HT1080 (cell line): ENCODE measurements at regions not wholly inside any gene's neighbourhood (a gene's known extent, or its start where the extent isn't known, plus 50 kb on each side); places are given as distances from the start of the nearest gene placed in this dataset.

Experiments used
- DNase-seq: peaks from one replicate; pipeline ENCODE4 v3.0.0-alpha.2; 2015; ENCODE audit warnings: low read depth

- no peak for DNase-seq
These were observed 74.2 kb upstream of the ZPBP start for GRCh38 chr7:50166997-50167965.

- no peak for DNase-seq
These were observed 71.6 kb upstream of the ZPBP start for GRCh38 chr7:50164559-50165170.

- no peak for DNase-seq
These were observed 67.2 kb upstream of the ZPBP start for GRCh38 chr7:50160206-50160605.

GRCh38 chr7:50159154-50159553 is 66.1 kb upstream of the ZPBP start:
- no peak for DNase-seq

- no peak for DNase-seq
These were observed 63.7 kb upstream of the ZPBP start for GRCh38 chr7:50156706-50157105.

- DNase-seq = no peak
These were observed 63.1 kb upstream of the ZPBP start for GRCh38 chr7:50156163-50156562.

GRCh38 chr7:50155755-50156154 is 62.7 kb upstream of the ZPBP start:
- DNase-seq = no peak

- no peak for DNase-seq
These were observed 60.9 kb upstream of the ZPBP start for GRCh38 chr7:50153995-50154394.

GRCh38 chr7:50153148-50153547 is 60.1 kb upstream of the ZPBP start:
- no peak for DNase-seq

- no peak for DNase-seq
These were observed 59.4 kb upstream of the ZPBP start for GRCh38 chr7:50152486-50152885.

- DNase-seq = no peak
These were observed 58.6 kb upstream of the ZPBP start for GRCh38 chr7:50151661-50152060.

- no peak for DNase-seq
These were observed 58.0 kb upstream of the ZPBP start for GRCh38 chr7:50151001-50151400.

GRCh38 chr7:50149369-50149768 is 56.3 kb upstream of the ZPBP start:
- DNase-seq = no peak

- DNase-seq = no peak
These were observed 55.1 kb upstream of the ZPBP start for GRCh38 chr7:50147951-50148808.

- DNase-seq = no peak
These were observed 53.6 kb upstream of the ZPBP start for GRCh38 chr7:50146692-50147091.

GRCh38 chr7:50145801-50146338 is 52.8 kb upstream of the ZPBP start:
- no peak for DNase-seq

GRCh38 chr7:50145226-50145625 is 52.2 kb upstream of the ZPBP start:
- DNase-seq = no peak
